ENCODE measurements at regions not wholly inside any gene's neighbourhood (a gene's known extent, or its start where the extent isn't known, plus 50 kb on each side); places are given as distances from the start of the nearest gene placed in this dataset.

DNA sequence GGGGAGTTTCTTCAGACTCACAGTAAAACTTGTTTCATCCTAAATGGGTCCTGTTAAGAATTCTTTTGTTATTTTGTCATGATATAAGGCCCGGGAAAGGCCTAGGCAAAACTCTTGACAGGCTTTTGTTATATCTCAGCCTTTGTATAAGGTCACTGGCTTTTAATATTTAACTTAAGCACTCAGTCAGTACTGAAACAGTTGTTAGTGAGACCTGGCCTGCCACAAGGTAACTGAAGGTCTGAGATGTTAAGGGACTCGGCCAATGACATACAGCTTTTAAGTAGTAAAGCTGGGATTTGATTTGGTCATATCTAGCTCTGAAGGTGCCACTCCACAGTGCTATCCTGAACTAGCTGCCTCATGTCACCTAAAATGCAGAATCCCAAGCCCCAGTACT is 57.2 kb upstream of the STEAP4 start:
- TF ChIP-seq CTCF (IDR thresholded peaks at IDR 0.05) = no peak
- Histone ChIP-seq H3K27ac (no peak overlapping the region), H3K36me3 (no peaks in the 10 kb centered on the region), H3K9me3 (no peaks in the 10 kb centered on the region), H3K4me1 (ENCODE audit: control insufficient read depth in 1 of 2, low read depth in 2 of 2) (no peaks in the 10 kb centered on the region), H3K4me3 (no peak overlapping the region), H3K27me3 (replicated peaks; ENCODE audit: insufficient read depth) (no peaks in the 10 kb centered on the region)
- no peak for ATAC-seq (ENCODE audit: insufficient number of reproducible peaks, low FRiP score, low read depth)
- DNase-seq (ENCODE audit: low spot score) = no peak

- no peak for ATAC-seq (ENCODE audit: insufficient number of reproducible peaks, low FRiP score, low read depth)
- H3K36me3 ChIP-seq = no peaks in the 10 kb centered on the region
- no peak overlapping the region for H3K27ac ChIP-seq
- DNase-seq (ENCODE audit: low spot score) = no peak
- H3K27me3 ChIP-seq (replicated peaks; ENCODE audit: insufficient read depth) = no peaks in the 10 kb centered on the region
- no peak overlapping the region for H3K4me3 ChIP-seq
- no peaks in the 10 kb centered on the region for H3K4me1 ChIP-seq (ENCODE audit: control insufficient read depth in 1 of 2, low read depth in 2 of 2)
- H3K9me3 ChIP-seq = no peaks in the 10 kb centered on the region
- TF ChIP-seq CTCF (IDR thresholded peaks at IDR 0.05) = no peak
Observed at GRCh38 chr7:88363249-88363648, 56.6 kb upstream of the STEAP4 start.

DNA sequence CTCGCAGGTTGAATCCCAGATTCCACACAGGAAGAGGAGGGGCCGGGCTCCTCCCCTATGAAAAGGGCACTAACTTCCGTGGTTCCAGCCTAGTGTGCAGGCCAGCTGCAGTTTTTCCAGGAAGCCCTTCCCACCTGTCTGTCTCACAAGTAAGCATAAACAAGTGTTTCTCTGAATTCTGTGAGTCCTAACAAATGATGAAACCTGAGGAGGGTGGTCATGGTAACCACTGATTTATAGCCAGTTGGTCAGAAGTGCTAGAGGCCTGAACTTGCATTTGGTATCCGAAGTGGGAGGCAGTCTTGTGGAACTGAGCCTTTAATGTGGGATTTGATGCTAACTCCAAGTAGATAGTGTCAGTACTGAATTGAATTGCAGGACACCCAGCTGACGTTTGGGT is 54.7 kb upstream of the STEAP4 start:
- H3K9me3 ChIP-seq = no peaks in the 10 kb centered on the region
- no peak overlapping the region for H3K27ac ChIP-seq
- H3K27me3 ChIP-seq (replicated peaks; ENCODE audit: insufficient read depth) = no peaks in the 10 kb centered on the region
- no peak for ATAC-seq (ENCODE audit: insufficient number of reproducible peaks, low FRiP score, low read depth)
- H3K4me3 ChIP-seq = no peak overlapping the region
- H3K4me1 ChIP-seq (ENCODE audit: control insufficient read depth in 1 of 2, low read depth in 2 of 2) = no peaks in the 10 kb centered on the region
- DNase-seq (ENCODE audit: low spot score) = no peak
- TF ChIP-seq CTCF (IDR thresholded peaks at IDR 0.05) = no peak
- H3K36me3 ChIP-seq = no peaks in the 10 kb centered on the region

DNA sequence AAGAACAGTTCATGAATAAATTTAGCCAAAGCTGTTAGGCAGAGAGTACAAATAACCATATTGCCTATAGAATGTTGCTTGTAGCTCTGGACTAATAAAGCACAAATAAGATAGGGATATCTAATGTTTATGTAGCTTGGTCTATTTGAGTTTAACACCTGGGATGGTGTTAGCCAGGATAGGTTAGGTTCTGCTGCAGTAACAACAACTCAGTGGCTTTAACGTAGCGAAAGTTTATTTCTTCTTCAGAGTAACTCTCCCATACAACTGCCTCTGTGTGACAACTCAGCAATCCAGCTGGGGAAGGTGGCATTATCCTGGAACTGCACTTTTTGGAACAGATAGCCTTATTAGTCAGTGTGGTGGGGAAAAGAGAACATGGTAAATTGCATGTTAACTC is 52.2 kb upstream of the STEAP4 start:
- no peak overlapping the region for H3K4me3 ChIP-seq
- DNase-seq (ENCODE audit: low spot score) (no peak), ATAC-seq (ENCODE audit: insufficient number of reproducible peaks, low FRiP score, low read depth) (no peak)
- H3K36me3 ChIP-seq = no peaks in the 10 kb centered on the region
- no peaks in the 10 kb centered on the region for H3K9me3 ChIP-seq
- H3K27ac ChIP-seq = no peak overlapping the region
- TF ChIP-seq CTCF (IDR thresholded peaks at IDR 0.05) = no peak
- H3K4me1 ChIP-seq (ENCODE audit: control insufficient read depth in 1 of 2, low read depth in 2 of 2) = no peaks in the 10 kb centered on the region
- H3K27me3 ChIP-seq (replicated peaks; ENCODE audit: insufficient read depth) = no peaks in the 10 kb centered on the region

GRCh38 chr7:88358526-88358838 is 51.8 kb upstream of the STEAP4 start:
- DNase-seq (ENCODE audit: low spot score) (no peak), ATAC-seq (ENCODE audit: insufficient number of reproducible peaks, low FRiP score, low read depth) (no peak)
- Histone ChIP-seq H3K9me3 (no peaks in the 10 kb centered on the region), H3K4me1 (ENCODE audit: control insufficient read depth in 1 of 2, low read depth in 2 of 2) (no peaks in the 10 kb centered on the region), H3K4me3 (no peak overlapping the region), H3K27ac (no peak overlapping the region), H3K27me3 (replicated peaks; ENCODE audit: insufficient read depth) (no peaks in the 10 kb centered on the region), H3K36me3 (no peaks in the 10 kb centered on the region)
- TF ChIP-seq CTCF (IDR thresholded peaks at IDR 0.05) = no peak
